OCI-LY1 (cell line): ENCODE measurements at regions not wholly inside any gene's neighbourhood (a gene's known extent, or its start where the extent isn't known, plus 50 kb on each side); places are given as distances from the start of the nearest gene placed in this dataset.

Experiments used
- H2AFZ ChIP-seq: fragments of 200-600 bp; sonication (generic), shearing (Covaris generic); 2 replicates; pipeline ENCODE4 v1.6.0; 2014; ENCODE audit warnings: antibody characterized with exemption, mild to moderate bottlenecking, low read length
- H3F3A ChIP-seq: fragments of 200-600 bp; sonication (generic), shearing (Covaris generic); 2 replicates; pipeline ENCODE4 v1.6.0; 2014; ENCODE audit warnings: mild to moderate bottlenecking, antibody characterized with exemption, low read length, moderate library complexity; ENCODE audit not compliant: insufficient read depth
- H3K27ac ChIP-seq: fragments of 200-600 bp; sonication (generic); 2 replicates; pipeline ENCODE4 v1.5.1; 2014; ENCODE audit warnings: low read length, mixed run types, mild to moderate bottlenecking, low read depth; ENCODE audit not compliant: poor library complexity, severe bottlenecking
- H3K27me3 ChIP-seq: fragments of 200-600 bp; sonication (generic); 2 replicates; pipeline ENCODE4 v1.6.0; 2014; ENCODE audit warnings: antibody characterized with exemption, mild to moderate bottlenecking, low read length, moderate library complexity; ENCODE audit not compliant: insufficient read depth
- H3K36me3 ChIP-seq: fragments of 200-600 bp; sonication (generic); 2 replicates; pipeline ENCODE4 v1.6.1; 2014; ENCODE audit warnings: mild to moderate bottlenecking, antibody characterized with exemption, low read length, moderate library complexity, mixed read lengths; ENCODE audit not compliant: insufficient read depth
- H3K4me1 ChIP-seq: fragments of 200-600 bp; sonication (generic); 2 replicates; pipeline ENCODE4 v1.5.1; 2014; ENCODE audit warnings: mild to moderate bottlenecking, low read length, moderate library complexity; ENCODE audit not compliant: insufficient read depth, severe bottlenecking
- H3K4me2 ChIP-seq: fragments of 200-600 bp; sonication (generic), shearing (Covaris generic); 2 replicates; pipeline ENCODE4 v1.6.1; 2014; ENCODE audit warnings: low read length
- H3K4me3 ChIP-seq: fragments of 200-600 bp; sonication (generic); 2 replicates; pipeline ENCODE4 v1.5.1; 2014; ENCODE audit warnings: low read length, low read depth, mild to moderate bottlenecking, mixed read lengths; ENCODE audit not compliant: poor library complexity, severe bottlenecking
- H3K79me2 ChIP-seq: fragments of 200-600 bp; shearing (Covaris generic); 2 replicates; pipeline ENCODE4 v1.6.1; 2016; ENCODE audit warnings: mixed run types, low read length, mixed read lengths; ENCODE audit not compliant: insufficient read depth
- H3K9ac ChIP-seq: fragments of 200-600 bp; sonication (generic), shearing (Covaris generic); 2 replicates; pipeline ENCODE4 v1.6.1; 2014; ENCODE audit warnings: mild to moderate bottlenecking, low read length, mixed read lengths
- H3K9me2 ChIP-seq: fragments of 200-600 bp; sonication (generic), shearing (Covaris generic); 2 replicates; pipeline ENCODE4 v1.6.1; 2014; ENCODE audit warnings: low read depth, mild to moderate bottlenecking, low read length, mixed read lengths
- H3K9me3 ChIP-seq: fragments of 200-600 bp; shearing (Covaris generic); 2 replicates; pipeline ENCODE4 v1.6.1; 2014; ENCODE audit warnings: low read length, mixed read lengths
- H4K20me1 ChIP-seq: fragments of 200-600 bp; sonication (generic), shearing (Covaris generic); 2 replicates; pipeline ENCODE4 v1.6.0; 2016; ENCODE audit warnings: mild to moderate bottlenecking, low read length; ENCODE audit not compliant: insufficient read depth
- EZH2 ChIP-seq: fragments of 200-600 bp; sonication (generic), shearing (Covaris generic); IDR thresholded peaks from 2 replicates; pipeline ENCODE4 v1.8.0; 2017; ENCODE audit warnings: borderline replicate concordance, mixed run types, mild to moderate bottlenecking, antibody characterized with exemption, low read length, moderate library complexity, mixed read lengths
- TF ChIP-seq, protein P1 (sequence below): fragments of 200-600 bp; sonication (generic), shearing (Covaris generic); IDR thresholded peaks from 2 replicates; pipeline ENCODE4 v1.5.1; 2017; ENCODE audit warnings: mild to moderate bottlenecking, antibody characterized with exemption, low read length, moderate library complexity, mixed read lengths

DNA sequence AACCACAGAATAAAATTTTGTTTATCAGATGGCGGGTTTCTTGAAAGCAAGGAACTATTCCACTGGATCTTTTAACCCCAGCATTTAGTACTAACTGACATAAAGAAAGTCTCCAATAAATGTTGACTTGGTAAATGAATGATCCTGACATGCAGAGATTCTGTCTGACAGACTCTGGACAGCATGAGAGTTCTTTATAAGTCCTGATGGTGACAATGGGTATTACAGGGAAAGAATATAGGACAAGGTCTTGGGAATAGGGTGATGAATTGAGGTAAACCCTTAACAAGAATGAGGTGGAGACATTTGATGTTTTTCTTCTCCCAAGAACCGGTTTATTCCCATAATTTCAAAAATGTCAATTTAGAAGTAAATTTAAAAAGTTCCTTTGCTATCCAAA is 453.9 kb downstream of the TUSC1 start:
- Histone ChIP-seq H3F3A (no peaks in the 10 kb centered on the region), H3K27me3 (no peaks in the 10 kb centered on the region), H3K79me2 (no peaks in the 10 kb centered on the region), H3K27ac (no peak overlapping the region), H3K9me3 (no peaks in the 10 kb centered on the region), H3K9ac (no peak overlapping the region), H2AFZ (no peak overlapping the region), H4K20me1 (no peaks in the 10 kb centered on the region), H3K9me2 (no peaks in the 10 kb centered on the region), H3K4me1 (no peaks in the 10 kb centered on the region), H3K36me3 (no peaks in the 10 kb centered on the region), H3K4me2 (no peak overlapping the region), H3K4me3 (no peak overlapping the region)
- no peak for TF ChIP-seq EZH2
- TF ChIP-seq, protein P1, sequence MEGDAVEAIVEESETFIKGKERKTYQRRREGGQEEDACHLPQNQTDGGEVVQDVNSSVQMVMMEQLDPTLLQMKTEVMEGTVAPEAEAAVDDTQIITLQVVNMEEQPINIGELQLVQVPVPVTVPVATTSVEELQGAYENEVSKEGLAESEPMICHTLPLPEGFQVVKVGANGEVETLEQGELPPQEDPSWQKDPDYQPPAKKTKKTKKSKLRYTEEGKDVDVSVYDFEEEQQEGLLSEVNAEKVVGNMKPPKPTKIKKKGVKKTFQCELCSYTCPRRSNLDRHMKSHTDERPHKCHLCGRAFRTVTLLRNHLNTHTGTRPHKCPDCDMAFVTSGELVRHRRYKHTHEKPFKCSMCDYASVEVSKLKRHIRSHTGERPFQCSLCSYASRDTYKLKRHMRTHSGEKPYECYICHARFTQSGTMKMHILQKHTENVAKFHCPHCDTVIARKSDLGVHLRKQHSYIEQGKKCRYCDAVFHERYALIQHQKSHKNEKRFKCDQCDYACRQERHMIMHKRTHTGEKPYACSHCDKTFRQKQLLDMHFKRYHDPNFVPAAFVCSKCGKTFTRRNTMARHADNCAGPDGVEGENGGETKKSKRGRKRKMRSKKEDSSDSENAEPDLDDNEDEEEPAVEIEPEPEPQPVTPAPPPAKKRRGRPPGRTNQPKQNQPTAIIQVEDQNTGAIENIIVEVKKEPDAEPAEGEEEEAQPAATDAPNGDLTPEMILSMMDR: no peak

DNA sequence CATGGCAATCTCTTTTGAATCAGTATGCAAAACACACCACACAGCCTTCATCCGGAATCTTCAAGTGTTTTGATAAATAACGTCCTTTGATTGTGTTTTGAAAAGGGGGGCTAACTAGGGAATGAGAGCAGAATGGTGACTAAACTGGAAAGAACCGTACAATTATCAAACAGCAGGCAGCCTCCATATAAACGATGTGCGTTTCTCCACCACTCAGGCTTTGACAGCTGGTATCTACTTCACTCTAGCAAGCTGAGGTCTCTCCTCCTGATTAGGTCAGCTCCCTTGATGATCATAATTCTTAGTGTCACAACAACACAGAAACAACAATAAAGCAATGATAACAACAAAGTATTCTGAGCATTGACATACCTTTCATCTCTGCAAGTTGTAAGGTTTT is 465.9 kb downstream of the TUSC1 start:
- Histone ChIP-seq H3K79me2 (no peaks in the 10 kb centered on the region), H2AFZ (no peak overlapping the region), H4K20me1 (no peaks in the 10 kb centered on the region), H3K9ac (no peak overlapping the region), H3K9me2 (no peaks in the 10 kb centered on the region), H3K27ac (no peak overlapping the region), H3F3A (no peaks in the 10 kb centered on the region), H3K4me2 (no peak overlapping the region), H3K36me3 (no peaks in the 10 kb centered on the region), H3K9me3 (no peaks in the 10 kb centered on the region), H3K27me3 (no peaks in the 10 kb centered on the region), H3K4me1 (no peaks in the 10 kb centered on the region), H3K4me3 (no peak overlapping the region)
- TF ChIP-seq, protein P1: no peak
- no peak for TF ChIP-seq EZH2

DNA sequence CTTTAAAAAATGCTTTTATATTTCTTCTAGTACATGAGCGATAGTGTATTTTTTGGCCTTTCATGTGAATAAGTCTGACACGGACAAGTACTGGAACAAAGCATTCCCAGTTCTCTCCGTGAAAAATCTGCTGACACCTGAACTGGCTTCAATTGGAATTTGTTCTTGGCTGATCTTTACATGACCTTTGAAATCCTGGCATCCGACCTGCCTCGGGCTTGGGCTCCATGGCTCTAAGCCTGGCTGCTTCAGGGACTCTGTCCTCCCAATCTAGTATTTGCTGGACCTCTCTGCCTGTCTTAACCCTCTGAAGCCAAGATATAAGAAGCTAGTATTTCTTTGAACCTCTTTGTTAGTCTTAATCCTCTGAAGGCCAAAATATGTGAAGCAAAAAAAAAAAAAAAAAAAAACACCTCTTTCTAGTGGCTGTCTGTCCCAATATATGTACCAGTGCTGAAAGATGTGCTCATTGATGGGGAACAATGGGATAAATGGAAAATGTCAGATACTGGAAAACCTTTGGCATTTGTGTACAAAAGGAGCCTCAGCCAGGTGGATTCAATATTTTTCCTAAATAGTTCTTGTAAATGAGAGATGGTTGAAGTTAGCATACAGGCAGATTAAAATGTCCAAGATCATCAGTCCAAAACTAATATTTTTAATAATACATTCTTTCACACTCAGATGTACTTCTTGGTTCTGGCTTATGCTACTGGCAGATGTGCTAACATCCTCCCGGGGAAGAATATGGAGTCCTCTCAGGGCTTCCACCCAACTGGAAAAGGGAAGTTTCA is 470.6 kb downstream of the TUSC1 start:
- no peak for TF ChIP-seq EZH2
- TF ChIP-seq, protein P1: no peak
- no peaks in the 10 kb centered on the region for H3K36me3 ChIP-seq
- no peaks in the 10 kb centered on the region for H3K9me3 ChIP-seq
- no peak overlapping the region for H3K4me3 ChIP-seq
- no peaks in the 10 kb centered on the region for H3K9me2 ChIP-seq
- H3K4me2 ChIP-seq: no peak overlapping the region
- H3K27me3 ChIP-seq: no peaks in the 10 kb centered on the region
- no peaks in the 10 kb centered on the region for H3K4me1 ChIP-seq
- H3K27ac ChIP-seq: no peak overlapping the region
- no peak overlapping the region for H2AFZ ChIP-seq
- no peaks in the 10 kb centered on the region for H3F3A ChIP-seq
- H3K79me2 ChIP-seq: no peaks in the 10 kb centered on the region
- H3K9ac ChIP-seq: no peak overlapping the region
- no peaks in the 10 kb centered on the region for H4K20me1 ChIP-seq
